ENCODE measurements at regions not wholly inside any gene's neighbourhood (a gene's known extent, or its start where the extent isn't known, plus 50 kb on each side); places are given as distances from the start of the nearest gene placed in this dataset.

DNA sequence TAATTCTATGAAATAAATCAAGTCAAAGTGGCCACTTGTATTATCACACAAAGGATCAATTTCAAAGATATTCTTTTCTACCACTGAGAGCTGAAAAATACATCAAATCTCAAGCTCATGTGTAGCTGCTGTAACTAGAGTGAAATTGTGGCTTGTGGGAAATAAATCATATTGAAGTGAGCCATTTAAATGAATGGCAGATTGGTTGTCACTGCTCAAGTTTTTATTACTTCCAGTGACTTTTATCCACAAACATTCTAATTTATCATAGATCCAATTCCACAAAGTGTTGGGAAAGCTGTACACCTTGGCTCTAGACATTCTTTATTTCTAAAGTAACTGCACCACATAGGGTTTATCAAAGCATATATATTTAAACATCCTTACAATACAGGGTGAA, 285.4 kb downstream of the CNTN3 start:
- Histone ChIP-seq H3K27ac (ENCODE audit: low read depth, low read length) (no peak overlapping the region), H3K4me3 (ENCODE audit: low read depth, low read length) (no peak overlapping the region), H3K4me1 (ENCODE audit: control insufficient read depth, insufficient read depth, low read length) (no peaks in the 10 kb centered on the region), H3K27me3 (ENCODE audit: control insufficient read depth, insufficient read depth, low read length) (no peaks in the 10 kb centered on the region), H3K36me3 (ENCODE audit: control insufficient read depth, insufficient read depth, low read length) (no peaks in the 10 kb centered on the region), H3K9me3 (ENCODE audit: control insufficient read depth, insufficient read depth, low read depth, low read length) (no peaks in the 10 kb centered on the region), H3K9ac (ENCODE audit: low read length) (no peak overlapping the region)

- Histone ChIP-seq H3K4me1 (ENCODE audit: control insufficient read depth, insufficient read depth, low read length) (no peaks in the 10 kb centered on the region), H3K27me3 (ENCODE audit: control insufficient read depth, insufficient read depth, low read length) (no peaks in the 10 kb centered on the region), H3K9ac (ENCODE audit: low read length) (no peak overlapping the region), H3K4me3 (ENCODE audit: low read depth, low read length) (no peak overlapping the region), H3K36me3 (ENCODE audit: control insufficient read depth, insufficient read depth, low read length) (no peaks in the 10 kb centered on the region), H3K27ac (ENCODE audit: low read depth, low read length) (no peak overlapping the region), H3K9me3 (ENCODE audit: control insufficient read depth, insufficient read depth, low read depth, low read length) (no peaks in the 10 kb centered on the region)
Measured at GRCh38 chr3:74328435-74328834, 286.0 kb downstream of the CNTN3 start.

GRCh38 chr3:74315291-74315690, 299.2 kb downstream of the CNTN3 start:
- no peaks in the 10 kb centered on the region for H3K36me3 ChIP-seq (ENCODE audit: control insufficient read depth, insufficient read depth, low read length)
- H3K9ac ChIP-seq (ENCODE audit: low read length), result no peak overlapping the region
- no peaks in the 10 kb centered on the region for H3K4me1 ChIP-seq (ENCODE audit: control insufficient read depth, insufficient read depth, low read length)
- H3K27ac ChIP-seq (ENCODE audit: low read depth, low read length), result no peak overlapping the region
- H3K27me3 ChIP-seq (ENCODE audit: control insufficient read depth, insufficient read depth, low read length), result no peaks in the 10 kb centered on the region
- H3K9me3 ChIP-seq (ENCODE audit: control insufficient read depth, insufficient read depth, low read depth, low read length), result no peaks in the 10 kb centered on the region
- H3K4me3 ChIP-seq (ENCODE audit: low read depth, low read length), result no peak overlapping the region

DNA sequence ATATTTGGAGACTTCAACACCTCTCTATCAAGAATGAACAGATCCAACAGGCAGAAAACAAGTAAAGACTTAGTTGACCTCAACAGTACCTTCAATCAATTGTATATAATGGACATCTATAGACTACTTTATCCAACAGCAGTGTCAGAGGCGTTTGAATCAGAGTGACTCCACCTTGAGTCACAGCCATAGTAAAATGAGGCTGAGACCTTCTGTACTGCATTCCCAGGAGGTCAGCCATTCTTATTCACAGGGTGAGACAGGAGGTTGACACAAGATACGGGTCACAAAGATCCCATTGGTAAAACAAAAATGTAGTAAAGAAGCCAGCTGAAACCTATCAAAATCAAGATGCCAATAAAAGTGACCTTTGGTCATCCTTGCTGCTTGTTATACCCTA, 299.8 kb downstream of the CNTN3 start:
- Histone ChIP-seq H3K4me1 (ENCODE audit: control insufficient read depth, insufficient read depth, low read length) (no peaks in the 10 kb centered on the region), H3K9me3 (ENCODE audit: control insufficient read depth, insufficient read depth, low read depth, low read length) (no peaks in the 10 kb centered on the region), H3K4me3 (ENCODE audit: low read depth, low read length) (no peak overlapping the region), H3K27ac (ENCODE audit: low read depth, low read length) (no peak overlapping the region), H3K36me3 (ENCODE audit: control insufficient read depth, insufficient read depth, low read length) (no peaks in the 10 kb centered on the region), H3K9ac (ENCODE audit: low read length) (no peak overlapping the region), H3K27me3 (ENCODE audit: control insufficient read depth, insufficient read depth, low read length) (no peaks in the 10 kb centered on the region)

DNA sequence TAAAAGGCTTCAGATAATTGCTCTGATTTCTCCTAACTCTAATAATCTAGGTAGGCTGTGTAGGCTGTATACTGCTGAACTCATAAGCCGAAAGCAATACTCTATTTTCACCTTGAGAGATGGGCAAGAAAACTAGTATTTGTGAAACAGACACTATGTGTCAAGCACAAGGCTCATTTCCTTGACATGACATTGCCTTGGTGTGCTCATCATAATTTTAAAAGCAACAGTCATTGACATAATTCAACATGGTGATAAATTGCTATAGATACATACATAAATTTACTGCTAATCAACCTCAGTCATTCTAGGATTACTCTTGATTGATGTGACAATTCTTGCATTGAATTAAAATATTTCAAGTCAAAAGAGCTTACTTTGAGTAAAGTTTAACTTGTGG, 304.7 kb downstream of the CNTN3 start:
- H3K36me3 ChIP-seq (ENCODE audit: control insufficient read depth, insufficient read depth, low read length), result no peaks in the 10 kb centered on the region

GRCh38 chr3:74304424-74304823, 310.0 kb downstream of the CNTN3 start:
- no peaks in the 10 kb centered on the region for H3K27me3 ChIP-seq (ENCODE audit: control insufficient read depth, insufficient read depth, low read length)
- H3K4me3 ChIP-seq (ENCODE audit: low read depth, low read length), result no peak overlapping the region
- H3K27ac ChIP-seq (ENCODE audit: low read depth, low read length), result no peak overlapping the region
- H3K9me3 ChIP-seq (ENCODE audit: control insufficient read depth, insufficient read depth, low read depth, low read length), result no peaks in the 10 kb centered on the region
- H3K36me3 ChIP-seq (ENCODE audit: control insufficient read depth, insufficient read depth, low read length), result no peaks in the 10 kb centered on the region
- H3K9ac ChIP-seq (ENCODE audit: low read length), result no peak overlapping the region
- H3K4me1 ChIP-seq (ENCODE audit: control insufficient read depth, insufficient read depth, low read length), result no peaks in the 10 kb centered on the region

More for the DNA sequence above, 304.7 kb downstream of the CNTN3 start:
- Histone ChIP-seq H3K27ac (ENCODE audit: low read depth, low read length) (no peak overlapping the region), H3K4me1 (ENCODE audit: control insufficient read depth, insufficient read depth, low read length) (no peaks in the 10 kb centered on the region), H3K27me3 (ENCODE audit: control insufficient read depth, insufficient read depth, low read length) (no peaks in the 10 kb centered on the region), H3K4me3 (ENCODE audit: low read depth, low read length) (no peak overlapping the region), H3K9ac (ENCODE audit: low read length) (no peak overlapping the region), H3K9me3 (ENCODE audit: control insufficient read depth, insufficient read depth, low read depth, low read length) (no peaks in the 10 kb centered on the region)

GRCh38 chr3:74303711-74304110, 310.7 kb downstream of the CNTN3 start:
- Histone ChIP-seq H3K4me3 (ENCODE audit: low read depth, low read length) (no peak overlapping the region), H3K36me3 (ENCODE audit: control insufficient read depth, insufficient read depth, low read length) (no peaks in the 10 kb centered on the region), H3K9ac (ENCODE audit: low read length) (no peak overlapping the region), H3K9me3 (ENCODE audit: control insufficient read depth, insufficient read depth, low read depth, low read length) (no peaks in the 10 kb centered on the region), H3K27ac (ENCODE audit: low read depth, low read length) (no peak overlapping the region), H3K4me1 (ENCODE audit: control insufficient read depth, insufficient read depth, low read length) (no peaks in the 10 kb centered on the region), H3K27me3 (ENCODE audit: control insufficient read depth, insufficient read depth, low read length) (no peaks in the 10 kb centered on the region)

DNA sequence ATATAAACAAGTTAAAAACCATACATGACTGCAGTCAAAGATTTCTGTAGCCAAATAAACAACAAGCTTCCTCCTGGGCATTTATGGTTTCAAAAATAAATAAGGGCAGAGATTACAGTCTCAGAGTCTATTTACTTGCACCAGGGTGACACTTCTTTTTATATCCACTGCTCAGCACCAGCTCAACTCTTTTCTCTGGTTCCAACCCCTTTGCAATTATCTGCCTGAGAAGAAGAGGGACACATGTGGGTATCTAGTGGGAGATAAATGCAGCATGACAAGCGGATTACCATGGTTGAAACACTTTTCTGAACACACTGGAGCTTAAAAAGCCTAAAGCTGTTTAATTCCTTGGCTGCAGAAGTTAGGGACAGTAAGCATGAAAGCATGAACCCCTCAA, 311.5 kb downstream of the CNTN3 start:
- Histone ChIP-seq H3K9ac (ENCODE audit: low read length) (no peak overlapping the region), H3K27me3 (ENCODE audit: control insufficient read depth, insufficient read depth, low read length) (no peaks in the 10 kb centered on the region), H3K9me3 (ENCODE audit: control insufficient read depth, insufficient read depth, low read depth, low read length) (no peaks in the 10 kb centered on the region), H3K27ac (ENCODE audit: low read depth, low read length) (no peak overlapping the region), H3K36me3 (ENCODE audit: control insufficient read depth, insufficient read depth, low read length) (no peaks in the 10 kb centered on the region), H3K4me3 (ENCODE audit: low read depth, low read length) (no peak overlapping the region), H3K4me1 (ENCODE audit: control insufficient read depth, insufficient read depth, low read length) (no peaks in the 10 kb centered on the region)

DNA sequence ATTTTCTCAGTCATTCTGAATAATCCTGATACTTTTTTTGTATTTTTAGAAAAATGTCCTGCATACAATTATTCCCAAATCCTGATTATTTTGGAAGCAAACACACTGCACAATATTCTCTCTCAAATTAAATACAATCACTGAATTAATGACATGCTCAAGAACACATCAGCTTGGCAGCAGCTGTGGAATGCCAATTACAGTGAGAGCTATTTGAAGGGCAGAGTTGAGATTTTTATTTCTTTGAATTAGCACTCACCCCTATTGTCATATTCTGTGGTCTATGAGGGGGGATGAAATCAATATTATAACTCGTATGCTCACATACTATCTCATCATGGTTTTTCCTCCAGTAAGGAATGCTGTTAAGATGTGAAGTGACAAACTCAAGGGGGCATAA, 312.2 kb downstream of the CNTN3 start:
- no peak overlapping the region for H3K27ac ChIP-seq (ENCODE audit: low read depth, low read length)
- no peaks in the 10 kb centered on the region for H3K4me1 ChIP-seq (ENCODE audit: control insufficient read depth, insufficient read depth, low read length)
- H3K27me3 ChIP-seq (ENCODE audit: control insufficient read depth, insufficient read depth, low read length), result no peaks in the 10 kb centered on the region
- no peaks in the 10 kb centered on the region for H3K9me3 ChIP-seq (ENCODE audit: control insufficient read depth, insufficient read depth, low read depth, low read length)
- no peak overlapping the region for H3K4me3 ChIP-seq (ENCODE audit: low read depth, low read length)
- no peaks in the 10 kb centered on the region for H3K36me3 ChIP-seq (ENCODE audit: control insufficient read depth, insufficient read depth, low read length)
- no peak overlapping the region for H3K9ac ChIP-seq (ENCODE audit: low read length)

GRCh38 chr3:74301056-74301455, 313.4 kb downstream of the CNTN3 start:
- H3K27me3 ChIP-seq (ENCODE audit: control insufficient read depth, insufficient read depth, low read length), result no peaks in the 10 kb centered on the region
- no peaks in the 10 kb centered on the region for H3K36me3 ChIP-seq (ENCODE audit: control insufficient read depth, insufficient read depth, low read length)

GRCh38 chr3:74295479-74295878, 319.0 kb downstream of the CNTN3 start:
- Histone ChIP-seq H3K36me3 (ENCODE audit: control insufficient read depth, insufficient read depth, low read length) (no peaks in the 10 kb centered on the region), H3K4me3 (ENCODE audit: low read depth, low read length) (no peak overlapping the region), H3K9me3 (ENCODE audit: control insufficient read depth, insufficient read depth, low read depth, low read length) (no peaks in the 10 kb centered on the region), H3K4me1 (ENCODE audit: control insufficient read depth, insufficient read depth, low read length) (0 out of 2 replicates have a peak, but pooled peaks cover 7% of the 10 kb centered on the region), H3K27ac (ENCODE audit: low read depth, low read length) (no peak overlapping the region), H3K9ac (ENCODE audit: low read length) (no peak overlapping the region), H3K27me3 (ENCODE audit: control insufficient read depth, insufficient read depth, low read length) (no peaks in the 10 kb centered on the region)

More at GRCh38 chr3:74301056-74301455, 313.4 kb downstream of the CNTN3 start:
- H3K9me3 ChIP-seq (ENCODE audit: control insufficient read depth, insufficient read depth, low read depth, low read length), result no peaks in the 10 kb centered on the region
- H3K9ac ChIP-seq (ENCODE audit: low read length), result no peak overlapping the region
- no peak overlapping the region for H3K27ac ChIP-seq (ENCODE audit: low read depth, low read length)
- H3K4me3 ChIP-seq (ENCODE audit: low read depth, low read length), result no peak overlapping the region
- no peaks in the 10 kb centered on the region for H3K4me1 ChIP-seq (ENCODE audit: control insufficient read depth, insufficient read depth, low read length)

GRCh38 chr3:74288761-74289160, 325.7 kb downstream of the CNTN3 start:
- Histone ChIP-seq H3K9me3 (ENCODE audit: control insufficient read depth, insufficient read depth, low read depth, low read length) (no peaks in the 10 kb centered on the region), H3K9ac (ENCODE audit: low read length) (no peak overlapping the region), H3K4me3 (ENCODE audit: low read depth, low read length) (no peak overlapping the region), H3K4me1 (ENCODE audit: control insufficient read depth, insufficient read depth, low read length) (no peaks in the 10 kb centered on the region), H3K27me3 (ENCODE audit: control insufficient read depth, insufficient read depth, low read length) (no peaks in the 10 kb centered on the region), H3K27ac (ENCODE audit: low read depth, low read length) (no peak overlapping the region), H3K36me3 (ENCODE audit: control insufficient read depth, insufficient read depth, low read length) (no peaks in the 10 kb centered on the region)

Data from HUES6 (cell line).